Neural cell (in vitro differentiated cells): ENCODE measurements at regions not wholly inside any gene's neighbourhood (a gene's known extent, or its start where the extent isn't known, plus 50 kb on each side); places are given as distances from the start of the nearest gene placed in this dataset.

Experiments used
- H2AFZ ChIP-seq: fragments of 200-600, 300-800 bp; sonication (generic), shearing (Covaris generic); 2 replicates; pipeline ENCODE4 v1.6.0; 2014; ENCODE audit warnings: low read depth, mild to moderate bottlenecking, antibody characterized with exemption, low read length, moderate library complexity
- H3F3A ChIP-seq: fragments of 200-600 bp; shearing (Covaris generic); 2 replicates; pipeline ENCODE4 v1.6.1; 2016; ENCODE audit warnings: mild to moderate bottlenecking, moderate library complexity, mixed read lengths, antibody characterized with exemption, low read length; ENCODE audit not compliant: insufficient read depth, poor library complexity, severe bottlenecking
- H3K27ac ChIP-seq: fragments of 200-600, 300-800 bp; sonication (generic), shearing (Covaris generic); 2 replicates; pipeline ENCODE4 v1.5.1; 2014; ENCODE audit warnings: mild to moderate bottlenecking, low read length, moderate library complexity
- H3K27me3 ChIP-seq: fragments of 300-800, 200-600 bp; sonication (generic), shearing (Covaris generic); 2 replicates; pipeline ENCODE4 v1.6.0; 2014; ENCODE audit warnings: mild to moderate bottlenecking, low read depth, low read length, moderate library complexity; ENCODE audit not compliant: insufficient read depth
- H3K36me3 ChIP-seq: fragments of 300-800, 200-600 bp; sonication (generic), shearing (Covaris generic); 2 replicates; pipeline ENCODE4 v1.5.1; 2014; ENCODE audit warnings: mild to moderate bottlenecking, antibody characterized with exemption, low read length, moderate library complexity; ENCODE audit not compliant: insufficient read depth
- H3K4me2 ChIP-seq: fragments of 300-800, 200-600 bp; sonication (generic), shearing (Covaris generic); 2 replicates; pipeline ENCODE4 v1.6.0; 2014; ENCODE audit warnings: mild to moderate bottlenecking, low read length
- H3K4me3 ChIP-seq: fragments of 300-800, 200-600 bp; sonication (generic), shearing (Covaris generic); 2 replicates; pipeline ENCODE4 v1.5.1; 2014; ENCODE audit warnings: mild to moderate bottlenecking, low read length, moderate library complexity
- H3K79me2 ChIP-seq: fragments of 200-600 bp; shearing (Covaris generic); replicated peaks from 2 replicates; pipeline ENCODE4 v1.6.0; 2014; ENCODE audit warnings: mild to moderate bottlenecking, low read length, moderate library complexity; ENCODE audit not compliant: insufficient read depth
- H3K9ac ChIP-seq: fragments of 300-800, 200-600 bp; sonication (generic), shearing (Covaris generic); 2 replicates; pipeline ENCODE4 v1.6.1; 2016; ENCODE audit warnings: mild to moderate bottlenecking, low read length, mixed read lengths
- H3K9me2 ChIP-seq: fragments of 200-600 bp; shearing (Covaris generic); 2 replicates; pipeline ENCODE4 v1.6.1; 2016; ENCODE audit warnings: mild to moderate bottlenecking, low read length, mixed read lengths; ENCODE audit not compliant: insufficient read depth
- H3K9me3 ChIP-seq: fragments of 200-600, 300-800 bp; sonication (generic), shearing (Covaris generic); 2 replicates; pipeline ENCODE4 v1.6.1; 2016; ENCODE audit warnings: mild to moderate bottlenecking, mixed run types, low read length, moderate library complexity, mixed read lengths
- H4K20me1 ChIP-seq: fragments of 200-600 bp; shearing (Covaris generic); 2 replicates; pipeline ENCODE4 v1.6.1; 2016; ENCODE audit warnings: mild to moderate bottlenecking, mixed run types; ENCODE audit not compliant: insufficient read depth
- CTCF ChIP-seq: fragments of 450-650 bp; IDR thresholded peaks from 2 replicates; pipeline ENCODE4 v1.5.1; 2014; ENCODE audit warnings: antibody characterized with exemption, mild to moderate bottlenecking, moderate library complexity; ENCODE audit not compliant: poor library complexity, severe bottlenecking
- EP300 ChIP-seq: fragments of 450-650 bp; conservative IDR thresholded peaks from 2 replicates; pipeline ENCODE4 v1.6.1; 2014; ENCODE audit warnings: antibody characterized with exemption, mild to moderate bottlenecking, moderate library complexity; ENCODE audit not compliant: poor library complexity, severe bottlenecking
- EZH2 ChIP-seq: fragments of 200-600, 300-800 bp; shearing (Covaris generic), sonication (generic); IDR thresholded peaks from 2 replicates; pipeline ENCODE4 v1.6.1; 2014; ENCODE audit warnings: antibody characterized with exemption, low read length, borderline replicate concordance, mild to moderate bottlenecking; ENCODE audit not compliant: insufficient read depth, poor library complexity, severe bottlenecking
- MXI1 ChIP-seq: fragments of 450-650 bp; conservative IDR thresholded peaks from 2 replicates; pipeline ENCODE4 v1.6.1; 2014; ENCODE audit warnings: antibody characterized with exemption, mild to moderate bottlenecking; ENCODE audit not compliant: poor library complexity, severe bottlenecking
- POLR2AphosphoS5 ChIP-seq: IDR thresholded peaks from 2 replicates; pipeline ENCODE4 v1.6.1; 2012
- RAD21 ChIP-seq: fragments of 450-650 bp; conservative IDR thresholded peaks from 2 replicates; pipeline ENCODE4 v1.6.1; 2014; ENCODE audit warnings: antibody characterized with exemption, mild to moderate bottlenecking, moderate library complexity
- REST ChIP-seq: IDR thresholded peaks from 2 replicates; pipeline ENCODE4 v1.6.1; 2012; ENCODE audit warnings: borderline replicate concordance
- SMC3 ChIP-seq: fragments of 450-650 bp; conservative IDR thresholded peaks from 2 replicates; pipeline ENCODE4 v1.6.1; 2014; ENCODE audit warnings: antibody characterized with exemption, mild to moderate bottlenecking, moderate library complexity; ENCODE audit not compliant: poor library complexity
- TAF1 ChIP-seq: IDR thresholded peaks from 2 replicates; pipeline ENCODE4 v1.6.1; 2012; ENCODE audit warnings: low read depth

GRCh38 chr5:68780299-68780955 is 313.4 kb upstream of the SLC30A5 start:
- TF ChIP-seq TAF1 (no peak), EZH2 (no peak), EP300 (no peak), REST (no peak), RAD21 (no peak), MXI1 (no peak), SMC3 (no peak), POLR2AphosphoS5 (no peak), CTCF (no peak)
- Histone ChIP-seq H3K36me3 (no peaks in the 10 kb centered on the region), H3K4me2 (no peak overlapping the region)

GRCh38 chr5:68793074-68793473 is 300.7 kb upstream of the SLC30A5 start:
- Histone ChIP-seq H3K9me2 (no peaks in the 10 kb centered on the region), H3K79me2 (no peaks in the 10 kb centered on the region), H3K9ac (no peak overlapping the region), H3K9me3 (no peaks in the 10 kb centered on the region), H3K4me3 (no peak overlapping the region), H4K20me1 (no peaks in the 10 kb centered on the region), H3K36me3 (no peaks in the 10 kb centered on the region), H2AFZ (no peak overlapping the region), H3K4me2 (no peak overlapping the region), H3K27me3 (no peaks in the 10 kb centered on the region), H3K27ac (no peak overlapping the region), H3F3A (no peaks in the 10 kb centered on the region)
- no peak for TF ChIP-seq TAF1
- TF ChIP-seq EP300: no peak
- TF ChIP-seq RAD21: no peak
- no peak for TF ChIP-seq CTCF
- TF ChIP-seq SMC3: no peak
- TF ChIP-seq MXI1: no peak
- no peak for TF ChIP-seq POLR2AphosphoS5
- TF ChIP-seq EZH2: no peak

More at GRCh38 chr5:68780299-68780955, 313.4 kb upstream of the SLC30A5 start:
- Histone ChIP-seq H3K9ac (no peak overlapping the region), H3F3A (no peaks in the 10 kb centered on the region), H3K9me2 (no peaks in the 10 kb centered on the region), H3K27me3 (no peaks in the 10 kb centered on the region), H3K4me3 (no peak overlapping the region), H4K20me1 (no peaks in the 10 kb centered on the region), H3K79me2 (no peaks in the 10 kb centered on the region), H2AFZ (no peak overlapping the region), H3K27ac (no peak overlapping the region), H3K9me3 (no peaks in the 10 kb centered on the region)
